SU-DHL-6 (cell line): ENCODE measurements at regions not wholly inside any gene's neighbourhood (a gene's known extent, or its start where the extent isn't known, plus 50 kb on each side); places are given as distances from the start of the nearest gene placed in this dataset.

Source experiments
- H2AFZ ChIP-seq: fragments of 200-600 bp; sonication (generic); 2 replicates; pipeline ENCODE4 v1.6.1; 2014; ENCODE audit warnings: low read depth, mild to moderate bottlenecking, moderate library complexity, mixed read lengths, antibody characterized with exemption, low read length; ENCODE audit not compliant: severe bottlenecking
- H3F3A ChIP-seq: fragments of 200-600 bp; shearing (Covaris generic); 2 replicates; pipeline ENCODE4 v1.6.0; 2016; ENCODE audit warnings: antibody characterized with exemption, mild to moderate bottlenecking; ENCODE audit not compliant: insufficient read depth
- H3K27ac ChIP-seq: fragments of 200-600 bp; sonication (generic); 2 replicates; pipeline ENCODE4 v1.5.1; 2016; ENCODE audit warnings: low read depth, mild to moderate bottlenecking, low read length, moderate library complexity, mixed read lengths
- H3K27me3 ChIP-seq: fragments of 200-600 bp; sonication (generic), shearing (Covaris generic); 2 replicates; pipeline ENCODE4 v1.6.0; 2014; ENCODE audit warnings: mild to moderate bottlenecking, low read length
- H3K36me3 ChIP-seq: fragments of 200-600 bp; sonication (generic); 2 replicates; pipeline ENCODE4 v1.6.1; 2014; ENCODE audit warnings: mild to moderate bottlenecking, low read length, mixed read lengths
- H3K4me2 ChIP-seq: fragments of 300-600, 200-600 bp; shearing (Covaris generic), sonication (generic); 2 replicates; pipeline ENCODE4 v1.6.0; 2014; ENCODE audit warnings: low read length, low read depth, mild to moderate bottlenecking; ENCODE audit not compliant: poor library complexity, severe bottlenecking
- H3K4me3 ChIP-seq: fragments of 200-600 bp; sonication (generic); 2 replicates; pipeline ENCODE4 v1.5.1; 2014; ENCODE audit warnings: antibody characterized with exemption, low read length, mild to moderate bottlenecking, mixed read lengths; ENCODE audit not compliant: insufficient read depth, poor library complexity, severe bottlenecking
- H3K79me2 ChIP-seq: fragments of 200-600 bp; sonication (generic); 2 replicates; pipeline ENCODE4 v1.6.1; 2014; ENCODE audit warnings: mild to moderate bottlenecking, low read length, moderate library complexity; ENCODE audit not compliant: insufficient read depth
- H3K9ac ChIP-seq: fragments of 200-600 bp; sonication (generic); 2 replicates; pipeline ENCODE4 v1.7.0; 2014; ENCODE audit warnings: mild to moderate bottlenecking, low read length
- H3K9me2 ChIP-seq: fragments of 200-600 bp; sonication (generic); replicated peaks from 2 replicates; pipeline ENCODE4 v1.6.1; 2014; ENCODE audit warnings: low read length; ENCODE audit not compliant: insufficient read depth
- H3K9me3 ChIP-seq: fragments of 200-600 bp; sonication (generic); 2 replicates; pipeline ENCODE4 v1.6.1; 2014; ENCODE audit warnings: low read length, mixed read lengths; ENCODE audit not compliant: insufficient read depth
- H4K20me1 ChIP-seq: fragments of 200-600 bp; sonication (generic); 2 replicates; pipeline ENCODE4 v1.6.1; 2014; ENCODE audit warnings: low read depth, mild to moderate bottlenecking, antibody characterized with exemption, low read length, moderate library complexity, mixed read lengths
- CTCF ChIP-seq: fragments of 200-600 bp; sonication (generic); IDR thresholded peaks from one replicate; pipeline ENCODE4 v1.5.1; 2017; ENCODE audit warnings: antibody characterized with exemption, mild to moderate bottlenecking, low read length, moderate library complexity; ENCODE audit not compliant: insufficient read depth, poor library complexity, severe bottlenecking
- EZH2phosphoT487 ChIP-seq: fragments of 200-600 bp; sonication (generic), shearing (Covaris generic); conservative IDR thresholded peaks from 2 replicates; pipeline ENCODE4 v1.6.1; 2018; ENCODE audit warnings: mild to moderate bottlenecking, antibody characterized with exemption, low read length, moderate library complexity, mixed read lengths

- Histone ChIP-seq H3K79me2 (no peaks in the 10 kb centered on the region), H3F3A (no peaks in the 10 kb centered on the region), H3K27me3 (no peaks in the 10 kb centered on the region), H4K20me1 (no peaks in the 10 kb centered on the region), H3K27ac (no peak overlapping the region), H3K9me3 (no peaks in the 10 kb centered on the region), H3K9ac (no peak overlapping the region), H3K9me2 (no peaks in the 10 kb centered on the region), H2AFZ (no peak overlapping the region), H3K4me3 (no peak overlapping the region), H3K4me2 (no peak overlapping the region), H3K36me3 (no peaks in the 10 kb centered on the region)
- TF ChIP-seq EZH2phosphoT487, result no peak
- TF ChIP-seq CTCF, result no peak
Observed at GRCh38 chr2:236939721-236940231, 145.9 kb upstream of the COPS8 start.

DNA sequence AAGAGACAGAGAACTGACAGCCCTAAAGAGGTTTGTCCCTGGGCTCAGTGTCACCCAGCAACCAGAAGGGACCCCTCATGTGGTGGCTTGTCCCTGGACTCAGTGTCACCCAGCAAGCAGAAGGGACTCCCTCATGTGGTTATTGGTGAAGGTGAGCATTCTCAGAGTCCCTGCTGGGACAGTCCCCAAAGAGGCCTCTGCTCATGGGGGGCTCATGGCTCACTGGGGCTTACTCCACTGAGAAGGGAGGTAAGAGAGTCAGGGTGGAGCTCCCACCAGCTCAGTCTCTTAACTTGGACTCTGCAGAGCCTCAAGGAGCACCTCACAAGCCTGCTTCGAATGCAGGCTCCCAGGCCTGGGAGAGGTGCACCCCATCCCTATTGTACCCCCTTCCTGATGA is 145.2 kb upstream of the COPS8 start:
- no peak overlapping the region for H3K9ac ChIP-seq
- no peaks in the 10 kb centered on the region for H3F3A ChIP-seq
- H3K27me3 ChIP-seq, result no peaks in the 10 kb centered on the region
- H3K9me3 ChIP-seq, result no peaks in the 10 kb centered on the region
- H3K4me2 ChIP-seq, result no peak overlapping the region
- H3K36me3 ChIP-seq, result no peaks in the 10 kb centered on the region
- H4K20me1 ChIP-seq, result no peaks in the 10 kb centered on the region
- TF ChIP-seq EZH2phosphoT487 (no peak), CTCF (no peak)
- no peaks in the 10 kb centered on the region for H3K9me2 ChIP-seq
- H3K79me2 ChIP-seq, result no peaks in the 10 kb centered on the region
- H3K4me3 ChIP-seq, result no peak overlapping the region
- no peak overlapping the region for H2AFZ ChIP-seq
- H3K27ac ChIP-seq, result no peak overlapping the region

DNA sequence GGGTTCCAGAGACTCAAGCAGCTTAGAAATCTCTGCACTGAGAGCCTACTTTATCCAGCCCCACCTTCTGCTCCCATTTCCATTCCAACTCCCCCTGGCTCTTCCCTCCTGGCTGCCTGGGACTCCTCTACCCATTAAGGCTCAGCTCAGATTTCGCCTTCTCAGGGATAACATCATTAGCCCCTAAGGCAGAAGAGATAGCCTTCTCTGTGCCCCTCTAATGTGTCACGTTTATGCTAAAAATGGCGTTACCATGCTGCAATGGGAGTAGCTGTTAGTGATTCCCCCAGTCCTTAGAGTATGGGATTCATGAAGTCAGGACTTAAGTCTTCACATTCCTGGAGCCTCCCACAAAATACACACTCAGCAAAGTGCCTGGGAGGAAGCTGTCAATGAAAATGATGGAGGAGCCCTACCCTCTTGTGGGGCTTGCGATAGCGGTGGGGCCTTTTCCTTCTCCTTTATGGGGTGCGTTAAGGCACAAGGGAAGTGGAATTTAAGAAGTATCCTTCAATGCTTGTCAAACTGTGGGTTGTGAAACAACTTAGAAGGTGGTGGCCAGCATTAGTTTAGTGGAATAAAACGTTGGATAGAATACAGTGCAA is 144.7 kb upstream of the COPS8 start:
- Histone ChIP-seq H3K36me3 (no peaks in the 10 kb centered on the region), H2AFZ (no peak overlapping the region), H3K27ac (no peak overlapping the region), H3F3A (no peaks in the 10 kb centered on the region), H3K4me3 (no peak overlapping the region), H3K4me2 (no peak overlapping the region), H3K9me2 (no peaks in the 10 kb centered on the region), H4K20me1 (no peaks in the 10 kb centered on the region), H3K9me3 (no peaks in the 10 kb centered on the region), H3K9ac (no peak overlapping the region), H3K27me3 (no peaks in the 10 kb centered on the region), H3K79me2 (no peaks in the 10 kb centered on the region)
- TF ChIP-seq CTCF (no peak), EZH2phosphoT487 (no peak)
